HEK293T (cell line): ENCODE measurements at regions not wholly inside any gene's neighbourhood (a gene's known extent, or its start where the extent isn't known, plus 50 kb on each side); places are given as distances from the start of the nearest gene placed in this dataset.
"Not testable (repeated sequence)": the region's sequence is repeated elsewhere in the genome, so short reads cannot be mapped to it uniquely, and the experiment has no call there.

Experiments
- ARNT ChIP-seq: fragments of 450-650 bp; IDR thresholded peaks from 2 replicates; pipeline ENCODE4 v1.6.1; 2017; ENCODE audit warnings: mild to moderate bottlenecking
- ELF4 ChIP-seq: fragments of 450-650 bp; IDR thresholded peaks from 2 replicates; pipeline ENCODE4 v1.6.1; 2017; ENCODE audit warnings: antibody characterized with exemption
- FOXM1 ChIP-seq: fragments of 450-650 bp; IDR thresholded peaks from 2 replicates; pipeline ENCODE4 v1.6.1; 2017; ENCODE audit warnings: mild to moderate bottlenecking, borderline replicate concordance
- HDGF ChIP-seq: fragments of 450-650 bp; IDR thresholded peaks from 2 replicates; pipeline ENCODE4 v1.6.1; 2017; ENCODE audit warnings: antibody characterized with exemption, borderline replicate concordance
- TF ChIP-seq, protein P1 (sequence below): fragments of 450-650 bp; IDR thresholded peaks from 2 replicates; pipeline ENCODE4 v1.6.1; 2016

DNA sequence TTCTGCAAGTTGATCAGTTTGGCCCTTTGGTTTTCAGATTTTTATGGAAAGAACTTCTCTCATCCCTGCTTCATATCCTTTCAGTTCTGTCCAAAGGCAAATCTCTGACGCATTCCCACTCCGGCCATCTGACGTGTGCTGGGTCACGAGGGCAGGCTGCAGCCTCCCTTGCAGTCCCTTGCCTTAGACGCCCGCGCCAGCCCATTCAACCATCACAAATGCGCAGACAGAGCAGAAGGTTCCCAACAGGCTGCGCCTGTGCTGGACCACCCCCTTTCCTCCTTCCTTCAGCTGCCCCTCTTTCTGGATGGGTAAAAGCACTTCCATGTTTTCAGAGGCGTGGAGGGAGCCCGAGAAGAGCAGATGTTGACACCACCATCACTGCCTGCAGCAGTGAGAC, 144.2 kb downstream of the BCL2L11 start:
- TF ChIP-seq ELF4, FOXM1, HDGF, ARNT: not testable (repeated sequence)
- TF ChIP-seq, protein P1, sequence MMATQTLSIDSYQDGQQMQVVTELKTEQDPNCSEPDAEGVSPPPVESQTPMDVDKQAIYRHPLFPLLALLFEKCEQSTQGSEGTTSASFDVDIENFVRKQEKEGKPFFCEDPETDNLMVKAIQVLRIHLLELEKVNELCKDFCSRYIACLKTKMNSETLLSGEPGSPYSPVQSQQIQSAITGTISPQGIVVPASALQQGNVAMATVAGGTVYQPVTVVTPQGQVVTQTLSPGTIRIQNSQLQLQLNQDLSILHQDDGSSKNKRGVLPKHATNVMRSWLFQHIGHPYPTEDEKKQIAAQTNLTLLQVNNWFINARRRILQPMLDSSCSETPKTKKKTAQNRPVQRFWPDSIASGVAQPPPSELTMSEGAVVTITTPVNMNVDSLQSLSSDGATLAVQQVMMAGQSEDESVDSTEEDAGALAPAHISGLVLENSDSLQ, result not testable (repeated sequence)
